GM12875 (cell line): ENCODE measurements at regions not wholly inside any gene's neighbourhood (a gene's known extent, or its start where the extent isn't known, plus 50 kb on each side); places are given as distances from the start of the nearest gene placed in this dataset.
"Not testable (repeated sequence)": the region's sequence is repeated elsewhere in the genome, so short reads cannot be mapped to it uniquely, and the experiment has no call there.

Experiments
- H3K4me3 ChIP-seq: one replicate; pipeline ENCODE4 v1.5.1; 2011; ENCODE audit warnings: low read depth, low read length, control low read depth
- TF ChIP-seq, protein P1 (sequence below): IDR thresholded peaks from 2 replicates; pipeline ENCODE4 v1.5.1; 2011; ENCODE audit warnings: low read depth, mild to moderate bottlenecking, control low read depth, inconsistent platforms, low read length, moderate library complexity, borderline replicate concordance; ENCODE audit not compliant: insufficient read depth

DNA sequence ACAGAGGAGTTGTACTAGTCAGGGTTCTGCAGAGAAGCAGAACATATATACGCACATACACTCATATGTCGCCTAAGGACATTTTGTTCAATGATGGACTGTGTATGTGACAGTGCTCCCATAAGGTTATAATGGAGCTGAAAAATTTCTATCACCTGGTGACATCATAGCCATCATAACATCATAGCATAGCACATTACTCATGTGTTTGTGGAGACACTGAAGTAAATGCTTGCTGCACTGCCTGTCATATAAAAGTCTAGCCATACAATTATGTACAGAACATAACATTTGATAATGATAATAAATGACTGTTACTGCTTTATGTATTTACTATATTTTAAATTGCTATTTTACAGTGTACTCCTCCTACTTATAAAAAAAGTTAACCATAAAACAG is 83.1 kb downstream of the TSN start:
- H3K4me3 ChIP-seq, result no peak overlapping the region
- TF ChIP-seq, protein P1, sequence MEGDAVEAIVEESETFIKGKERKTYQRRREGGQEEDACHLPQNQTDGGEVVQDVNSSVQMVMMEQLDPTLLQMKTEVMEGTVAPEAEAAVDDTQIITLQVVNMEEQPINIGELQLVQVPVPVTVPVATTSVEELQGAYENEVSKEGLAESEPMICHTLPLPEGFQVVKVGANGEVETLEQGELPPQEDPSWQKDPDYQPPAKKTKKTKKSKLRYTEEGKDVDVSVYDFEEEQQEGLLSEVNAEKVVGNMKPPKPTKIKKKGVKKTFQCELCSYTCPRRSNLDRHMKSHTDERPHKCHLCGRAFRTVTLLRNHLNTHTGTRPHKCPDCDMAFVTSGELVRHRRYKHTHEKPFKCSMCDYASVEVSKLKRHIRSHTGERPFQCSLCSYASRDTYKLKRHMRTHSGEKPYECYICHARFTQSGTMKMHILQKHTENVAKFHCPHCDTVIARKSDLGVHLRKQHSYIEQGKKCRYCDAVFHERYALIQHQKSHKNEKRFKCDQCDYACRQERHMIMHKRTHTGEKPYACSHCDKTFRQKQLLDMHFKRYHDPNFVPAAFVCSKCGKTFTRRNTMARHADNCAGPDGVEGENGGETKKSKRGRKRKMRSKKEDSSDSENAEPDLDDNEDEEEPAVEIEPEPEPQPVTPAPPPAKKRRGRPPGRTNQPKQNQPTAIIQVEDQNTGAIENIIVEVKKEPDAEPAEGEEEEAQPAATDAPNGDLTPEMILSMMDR, result no peak

DNA sequence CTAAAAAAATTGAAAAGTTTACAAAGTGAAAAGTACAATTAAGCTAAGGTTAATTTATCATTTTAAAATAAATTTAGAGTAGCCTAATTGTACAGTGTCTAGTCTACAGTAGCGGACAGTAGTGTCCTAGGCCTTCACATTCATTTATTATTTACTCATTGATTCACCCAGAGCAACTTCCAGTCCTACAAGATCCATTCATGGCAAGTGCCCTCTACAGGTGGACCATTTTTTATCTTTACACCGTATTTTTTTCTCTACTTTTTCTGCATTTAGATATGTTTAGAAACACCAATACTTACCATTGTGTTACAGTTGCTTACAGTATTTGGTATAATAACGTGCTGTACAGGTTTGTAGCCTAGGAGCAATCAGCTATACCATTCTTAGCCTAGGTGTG is 84.1 kb downstream of the TSN start:
- TF ChIP-seq, protein P1, result no peak
- H3K4me3 ChIP-seq, result no peak overlapping the region

DNA sequence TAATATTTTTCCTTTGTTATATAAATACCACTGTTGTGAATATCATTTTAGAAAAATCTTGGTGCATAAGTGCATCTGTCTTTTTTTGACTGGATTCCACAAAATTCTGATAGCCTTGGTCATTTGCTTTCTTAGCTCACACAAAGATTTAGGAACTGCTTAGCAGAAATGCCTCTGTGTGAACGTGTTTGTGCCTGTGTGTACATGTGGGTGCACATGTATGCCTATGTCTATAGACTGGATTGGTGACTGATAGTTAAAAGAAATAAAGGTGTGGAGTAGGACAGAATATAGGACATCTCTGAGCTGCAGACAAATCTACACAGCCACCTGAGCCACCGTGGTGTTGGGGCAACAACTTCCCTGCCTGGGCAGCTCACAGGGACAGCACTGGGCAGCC is 93.8 kb downstream of the TSN start:
- no peak overlapping the region for H3K4me3 ChIP-seq
- TF ChIP-seq, protein P1, result no peak

DNA sequence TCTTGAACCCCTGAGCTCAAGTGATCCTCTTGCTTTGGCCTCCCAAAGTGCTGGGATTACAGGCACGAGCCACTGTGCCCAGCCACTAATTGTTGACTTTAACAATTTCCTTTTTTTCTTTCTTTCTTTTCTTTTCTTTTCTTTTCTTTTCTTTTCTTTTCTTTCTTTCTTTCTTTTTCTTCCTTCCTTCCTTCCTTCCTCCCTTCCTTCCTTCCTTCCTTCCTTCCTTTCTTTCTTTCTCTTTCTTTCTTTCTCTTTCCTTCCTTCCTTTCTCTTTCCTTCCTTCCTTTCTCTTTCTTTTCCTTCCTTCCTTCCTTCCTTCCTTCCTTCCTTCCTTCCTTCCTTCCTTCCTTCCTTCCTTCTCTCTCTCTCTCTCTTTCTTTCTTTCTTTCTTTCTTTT is 97.7 kb downstream of the TSN start:
- not testable (repeated sequence) for H3K4me3 ChIP-seq

DNA sequence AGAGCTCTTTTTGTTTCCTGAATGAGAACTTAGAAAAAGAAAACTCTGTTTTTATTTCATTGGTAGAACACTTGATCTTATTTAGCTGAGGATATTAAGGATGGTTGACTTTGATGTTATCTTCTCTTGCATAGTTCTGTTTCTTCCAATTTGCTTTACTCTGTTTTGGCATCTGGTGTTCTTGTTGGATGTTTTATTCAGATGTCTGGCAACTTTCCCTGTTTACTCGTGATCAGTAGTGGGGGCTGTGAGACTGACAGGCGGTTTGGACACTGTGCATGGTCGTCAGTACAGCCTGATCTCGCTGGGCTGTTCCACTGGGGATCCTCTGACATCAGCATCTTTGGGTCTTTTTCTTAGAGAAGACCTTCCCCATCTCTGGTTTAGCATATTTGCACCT is 100.1 kb downstream of the TSN start:
- no peak overlapping the region for H3K4me3 ChIP-seq
- TF ChIP-seq, protein P1, result no peak

DNA sequence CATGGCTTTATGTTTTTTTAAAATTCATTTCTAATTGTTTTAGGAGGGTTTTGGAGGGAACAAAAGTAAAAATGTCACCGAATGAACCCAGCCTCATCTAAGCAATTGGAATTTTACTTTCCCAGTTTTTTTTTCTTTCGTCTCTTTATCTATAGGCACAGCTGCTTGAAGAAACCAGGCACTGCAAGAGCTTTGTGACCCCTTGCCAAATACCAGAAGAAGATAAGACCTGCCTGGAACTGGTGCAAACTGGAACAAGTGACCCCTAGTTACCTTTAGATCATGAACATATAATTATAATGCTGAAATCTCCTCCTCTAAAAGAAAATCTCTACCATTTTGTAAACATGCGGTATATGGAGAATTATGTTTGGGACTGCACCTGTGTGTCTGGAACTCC is 100.9 kb downstream of the TSN start:
- H3K4me3 ChIP-seq, result no peak overlapping the region

DNA sequence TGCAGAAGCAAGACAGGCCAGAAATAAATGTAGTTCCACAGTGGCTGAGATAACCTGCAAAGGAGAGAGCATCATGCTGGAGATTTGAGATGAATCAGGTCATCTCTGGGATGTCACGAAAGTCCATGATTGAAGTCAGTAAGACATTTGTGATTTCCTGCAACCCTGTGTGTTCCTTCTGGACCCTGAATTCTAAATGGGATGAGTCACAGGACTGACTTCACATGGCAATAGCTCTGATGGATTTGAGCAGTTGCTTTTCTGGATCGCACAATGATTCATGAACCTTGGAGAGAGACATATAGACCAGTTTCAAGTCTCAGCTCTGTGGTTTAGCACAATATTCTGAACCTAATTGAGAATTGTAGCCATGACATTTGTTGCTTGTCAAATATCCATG is 102.9 kb downstream of the TSN start:
- no peak overlapping the region for H3K4me3 ChIP-seq
- TF ChIP-seq, protein P1, result no peak

More for the DNA sequence above, 100.9 kb downstream of the TSN start:
- TF ChIP-seq, protein P1, result no peak

DNA sequence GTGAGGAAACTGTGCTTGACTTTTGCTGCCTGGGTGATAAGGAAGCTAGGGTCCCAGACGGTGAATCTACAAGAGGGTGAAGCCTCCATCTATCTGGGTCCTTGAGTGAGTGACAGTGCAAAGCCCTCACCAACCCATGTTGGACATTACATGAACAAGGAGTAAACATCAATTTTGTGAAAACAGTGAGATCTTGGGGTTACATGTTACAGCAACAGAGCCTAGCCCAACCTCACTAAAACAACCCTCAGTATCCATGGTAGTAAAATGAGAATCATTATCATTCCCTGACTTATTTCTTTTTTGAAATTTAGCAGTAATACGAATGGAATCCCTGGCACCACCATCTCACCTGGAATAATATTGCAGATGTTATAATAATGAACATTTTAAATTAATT is 103.4 kb downstream of the TSN start:
- no peak overlapping the region for H3K4me3 ChIP-seq
- TF ChIP-seq, protein P1, result no peak
